GM23248 (cell line): ENCODE measurements at regions not wholly inside any gene's neighbourhood (a gene's known extent, or its start where the extent isn't known, plus 50 kb on each side); places are given as distances from the start of the nearest gene placed in this dataset.

Experiments
- DNase-seq: peaks from one replicate; pipeline ENCODE4 v3.0.0-alpha.2; 2015
- H2AFZ ChIP-seq: fragments of 200-600 bp; sonication (generic); 2 replicates; pipeline ENCODE4 v1.6.1; 2016; ENCODE audit warnings: antibody characterized with exemption
- H3F3A ChIP-seq: fragments of 200-600 bp; sonication (generic); 2 replicates; pipeline ENCODE4 v1.6.1; 2016; ENCODE audit warnings: mild to moderate bottlenecking, antibody characterized with exemption, mixed run types; ENCODE audit not compliant: insufficient read depth
- H3K27ac ChIP-seq: fragments of 200-600 bp; sonication (generic); 2 replicates; pipeline ENCODE4 v1.5.1; 2016; ENCODE audit warnings: mild to moderate bottlenecking
- H3K27me3 ChIP-seq: fragments of 200-600 bp; sonication (generic); replicated peaks from 2 replicates; pipeline ENCODE4 v1.6.1; 2016; ENCODE audit warnings: mild to moderate bottlenecking; ENCODE audit not compliant: insufficient read depth
- H3K36me3 ChIP-seq: fragments of 200-600 bp; sonication (generic); 2 replicates; pipeline ENCODE4 v1.6.1; 2016; ENCODE audit warnings: low read depth, mild to moderate bottlenecking
- H3K4me1 ChIP-seq: fragments of 200-600 bp; sonication (generic); 2 replicates; pipeline ENCODE4 v1.6.1; 2016; ENCODE audit warnings: mild to moderate bottlenecking; ENCODE audit not compliant: insufficient read depth
- H3K4me2 ChIP-seq: fragments of 200-600 bp; sonication (generic); one replicate; pipeline ENCODE4 v1.6.1; 2016; ENCODE audit warnings: mild to moderate bottlenecking; ENCODE audit not compliant: unreplicated experiment
- H3K4me3 ChIP-seq: fragments of 200-600 bp; sonication (generic); 2 replicates; pipeline ENCODE4 v1.5.1; 2016; ENCODE audit warnings: mild to moderate bottlenecking
- H3K79me2 ChIP-seq: fragments of 200-600 bp; sonication (generic); 2 replicates; pipeline ENCODE4 v1.6.1; 2016; ENCODE audit warnings: mild to moderate bottlenecking; ENCODE audit not compliant: insufficient read depth
- H3K9ac ChIP-seq: fragments of 200-600 bp; sonication (generic); 2 replicates; pipeline ENCODE4 v1.6.1; 2016; ENCODE audit warnings: mild to moderate bottlenecking
- H3K9me2 ChIP-seq: fragments of 200-600 bp; sonication (generic); 2 replicates; pipeline ENCODE4 v1.6.1; 2016; ENCODE audit warnings: mixed run types, mild to moderate bottlenecking, moderate library complexity; ENCODE audit not compliant: insufficient read depth
- H3K9me3 ChIP-seq: fragments of 200-600 bp; sonication (generic); one replicate; pipeline ENCODE4 v1.6.1; 2017; ENCODE audit warnings: low read depth
- H4K20me1 ChIP-seq: fragments of 200-600 bp; sonication (generic); 2 replicates; pipeline ENCODE4 v1.6.0; 2016; ENCODE audit not compliant: insufficient read depth
- EZH2 ChIP-seq: fragments of 200-600 bp; sonication (generic); IDR thresholded peaks from 2 replicates; pipeline ENCODE4 v1.6.1; 2018; ENCODE audit warnings: antibody characterized with exemption, mild to moderate bottlenecking; ENCODE audit not compliant: insufficient read depth, poor library complexity, severe bottlenecking
- EZH2phosphoT487 ChIP-seq: fragments of 200-600 bp; sonication (generic); IDR thresholded peaks from 2 replicates; pipeline ENCODE4 v1.6.1; 2018; ENCODE audit warnings: antibody characterized with exemption, moderate library complexity, mild to moderate bottlenecking, low read depth; ENCODE audit not compliant: insufficient read depth
- WGBS, 2 experiments: methylation state at CpG; one replicate each; pipeline ENCODE4 v1.1.6; 2015 to 2017; ENCODE audit warnings: low lambda C conversion rate in 2 of 2, low coverage in 1 of 2; ENCODE audit errors: missing lambda C conversion rate in 2 of 2; 5-methylcytosine and 5-hydroxymethylcytosine counted together
- in situ Hi-C: fragments of 300-500 bp; cut with MboI; formaldehyde crosslinking; loops from 2 replicates; pipeline ENCODE4 v1.15.0; 2020

DNA sequence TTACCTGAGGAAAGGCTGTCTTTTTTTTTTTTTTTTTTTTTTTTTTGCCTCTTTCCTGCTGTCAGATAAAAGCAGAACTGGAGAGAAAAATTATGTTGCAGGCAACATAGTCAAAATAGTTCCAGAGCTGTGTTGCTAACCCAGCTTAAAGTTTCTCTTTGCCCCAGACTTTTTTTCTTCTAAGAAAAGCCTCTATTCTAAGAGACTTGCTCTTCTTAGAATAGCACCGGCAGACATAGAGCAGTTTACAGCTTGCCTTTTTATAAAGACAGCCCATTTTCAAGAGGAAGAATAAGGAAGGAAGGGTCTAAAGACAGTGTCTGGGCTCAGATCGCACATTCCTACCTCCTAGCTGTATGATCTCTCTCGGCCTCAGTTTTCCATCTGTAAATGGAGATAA is 88.7 kb downstream of the TENT5C start:
- no peak overlapping the region for H3K4me3 ChIP-seq
- H3K4me1 ChIP-seq: peaks cover 38% of the 10 kb centered on the region
- WGBS, 2 experiments: 70 to 71% methylated on average over 3 of the region's 3 CpGs
- H3K9me3 ChIP-seq: no peaks in the 10 kb centered on the region
- in situ Hi-C loops: no loop called here
- no peaks in the 10 kb centered on the region for H3K36me3 ChIP-seq
- TF ChIP-seq EZH2 (no peak), EZH2phosphoT487 (no peak)
- DNase-seq: no peak
- H2AFZ ChIP-seq: no peak overlapping the region
- peaks cover 29% of the 10 kb centered on the region for H3F3A ChIP-seq
- no peaks in the 10 kb centered on the region for H3K27me3 ChIP-seq
- no peaks in the 10 kb centered on the region for H3K9me2 ChIP-seq
- H3K4me2 ChIP-seq: no peak overlapping the region
- no peaks in the 10 kb centered on the region for H4K20me1 ChIP-seq
- H3K79me2 ChIP-seq: no peaks in the 10 kb centered on the region
- H3K27ac ChIP-seq: no peak overlapping the region
- H3K9ac ChIP-seq: no peak overlapping the region

DNA sequence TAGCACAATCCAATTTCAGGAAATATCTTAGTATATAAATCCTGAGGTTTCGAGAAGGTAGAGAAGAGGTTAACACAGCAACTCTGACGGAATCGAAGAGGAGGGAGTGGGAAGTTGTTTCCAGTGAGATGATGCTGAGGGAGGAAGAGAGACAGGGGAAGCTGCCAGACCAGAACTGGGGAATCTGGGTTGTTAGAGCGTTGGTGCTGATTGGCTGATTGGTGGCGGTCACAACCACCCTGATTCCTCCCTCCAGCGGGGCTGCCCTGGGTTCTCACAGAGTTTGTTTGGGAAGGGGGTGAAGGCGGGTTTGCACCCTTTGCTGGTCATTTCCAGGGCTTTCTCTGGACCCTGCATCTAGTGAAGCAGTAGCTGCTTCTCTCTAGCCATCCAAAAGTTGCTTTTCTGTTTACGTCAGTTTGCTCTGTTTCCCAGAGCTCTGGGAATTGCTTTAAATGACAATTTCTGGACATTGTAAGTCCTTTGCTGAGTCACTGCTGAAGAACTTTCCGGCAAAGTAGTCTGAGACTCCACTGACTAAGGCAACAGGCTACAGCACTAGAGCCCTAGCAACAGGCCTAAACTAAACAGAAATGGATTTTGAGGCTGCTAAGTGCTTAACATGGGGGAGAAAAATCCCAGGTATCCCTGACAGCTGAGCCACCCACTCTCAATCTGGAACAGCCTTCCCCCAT is 90.1 kb downstream of the TENT5C start:
- Histone ChIP-seq H4K20me1 (no peaks in the 10 kb centered on the region), H3K4me1 (peaks cover 38% of the 10 kb centered on the region), H3K27me3 (no peaks in the 10 kb centered on the region), H3K79me2 (no peaks in the 10 kb centered on the region), H3K4me2 (peak overlapping the region; percentile 78), H3K27ac (peak overlapping the region; percentile 99), H3K9me3 (no peaks in the 10 kb centered on the region), H3K9me2 (no peaks in the 10 kb centered on the region), H3K4me3 (peak overlapping the region; percentile 68), H2AFZ (peak overlapping the region; percentile 83), H3F3A (peaks cover 29% of the 10 kb centered on the region), H3K36me3 (no peaks in the 10 kb centered on the region), H3K9ac (peak overlapping the region; percentile 85)
- TF ChIP-seq EZH2 (no peak), EZH2phosphoT487 (no peak)
- DNase-seq: peak; percentile 98
- 6 to 11% methylated on average over 9 of the region's 9 CpGs for WGBS, 2 experiments
- in situ Hi-C loops: no loop called here

DNA sequence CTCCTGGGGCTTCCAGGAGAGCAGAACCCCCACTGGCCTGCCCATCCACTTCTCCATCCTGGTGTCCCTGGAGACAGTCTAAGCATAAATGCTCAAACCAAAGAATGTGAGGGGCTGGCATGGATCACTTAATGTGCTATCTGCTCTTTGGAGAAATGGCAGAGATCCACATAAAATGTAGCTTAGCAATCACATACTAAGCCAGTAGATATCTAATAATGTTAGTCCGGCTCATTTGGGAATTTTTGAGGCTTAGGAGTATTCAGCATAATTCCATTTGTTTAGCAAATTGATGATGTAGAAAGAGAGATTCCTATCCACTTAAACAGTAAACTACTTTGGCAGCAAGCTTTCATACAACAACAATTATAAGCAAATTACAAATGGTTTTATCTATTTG is 90.7 kb downstream of the TENT5C start:
- H3K27ac ChIP-seq: peak overlapping the region; percentile 99
- no peak overlapping the region for H3K4me3 ChIP-seq
- H3K36me3 ChIP-seq: no peaks in the 10 kb centered on the region
- no peaks in the 10 kb centered on the region for H3K9me2 ChIP-seq
- peak overlapping the region; percentile 66 for H3K4me2 ChIP-seq
- in situ Hi-C loops: no loop called here
- peaks cover 29% of the 10 kb centered on the region for H3F3A ChIP-seq
- peak overlapping the region; percentile 85 for H3K9ac ChIP-seq
- no peaks in the 10 kb centered on the region for H3K79me2 ChIP-seq
- no peak for TF ChIP-seq EZH2phosphoT487
- TF ChIP-seq EZH2: no peak
- H4K20me1 ChIP-seq: no peaks in the 10 kb centered on the region
- 0 to 4% methylated on average over 1 of the region's 1 CpG for WGBS, 2 experiments
- H3K9me3 ChIP-seq: no peaks in the 10 kb centered on the region
- peak; percentile 75 for DNase-seq
- H2AFZ ChIP-seq: peak overlapping the region; percentile 17; the same call in 1 of the 2 replicates
- H3K4me1 ChIP-seq: peaks cover 38% of the 10 kb centered on the region
- H3K27me3 ChIP-seq: no peaks in the 10 kb centered on the region

DNA sequence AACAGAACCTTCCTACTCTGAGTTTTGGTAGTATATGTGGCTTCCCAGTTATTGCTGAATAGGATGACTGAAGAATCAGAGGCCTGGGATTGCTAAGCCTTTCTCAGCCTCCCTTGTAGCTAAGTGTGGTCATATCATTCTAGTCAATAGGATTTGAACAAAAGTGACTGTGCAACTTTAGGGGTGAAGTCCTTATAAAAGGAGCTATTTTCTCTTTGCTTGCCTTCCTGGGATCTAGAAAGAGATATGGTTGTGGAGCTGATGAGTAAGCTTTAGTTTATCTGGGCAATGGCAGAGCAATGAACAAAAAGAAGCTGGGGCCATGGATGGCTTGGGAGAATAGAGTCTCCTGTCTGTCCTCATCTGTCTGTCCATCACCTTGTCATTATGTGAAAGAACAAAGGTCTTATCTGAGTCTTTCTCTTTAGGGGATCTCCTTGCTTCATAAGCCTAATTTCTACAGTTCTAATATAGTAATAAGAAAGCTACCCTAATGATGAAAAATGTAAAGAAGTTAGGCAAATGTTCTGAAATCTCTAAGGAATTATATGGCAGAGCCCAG is 91.5 kb downstream of the TENT5C start:
- in situ Hi-C loops: no loop called here
- peak overlapping the region; percentile 99 for H3K27ac ChIP-seq
- H3K27me3 ChIP-seq: no peaks in the 10 kb centered on the region
- H2AFZ ChIP-seq: no peak overlapping the region
- peaks cover 38% of the 10 kb centered on the region for H3K4me1 ChIP-seq
- no peaks in the 10 kb centered on the region for H3K9me2 ChIP-seq
- H3K9me3 ChIP-seq: no peaks in the 10 kb centered on the region
- peak overlapping the region; percentile 85 for H3K9ac ChIP-seq
- DNase-seq: peak; percentile 65
- no peaks in the 10 kb centered on the region for H4K20me1 ChIP-seq
- no peaks in the 10 kb centered on the region for H3K36me3 ChIP-seq
- H3K4me3 ChIP-seq: no peak overlapping the region
- H3F3A ChIP-seq: peaks cover 29% of the 10 kb centered on the region
- H3K4me2 ChIP-seq: peak overlapping the region; percentile 3
- H3K79me2 ChIP-seq: no peaks in the 10 kb centered on the region
- TF ChIP-seq EZH2 (no peak), EZH2phosphoT487 (no peak)
